NCI-H82 treated with DMSO at 0.1 percent for 48 hours (cell line): ENCODE measurements at regions not wholly inside any gene's neighbourhood (a gene's known extent, or its start where the extent isn't known, plus 50 kb on each side); places are given as distances from the start of the nearest gene placed in this dataset.
A peak's percentile ranks its signal among the peaks of the same experiment; 100 is the strongest.

Source experiments
- DNase-seq: peaks from one replicate; lab custom pipeline; 2025; ENCODE audit not compliant: unreplicated experiment; lab: John Stamatoyannopoulos, UW

GRCh38 chr2:126825316-126825715 lies 73.4 kb upstream of the TEX51 start:
- no peak for DNase-seq

GRCh38 chr2:126826491-126826890 lies 72.2 kb upstream of the TEX51 start:
- DNase-seq = no peak

GRCh38 chr2:126827371-126827770 lies 71.3 kb upstream of the TEX51 start:
- no peak for DNase-seq

- DNase-seq = peak; percentile 93
These were observed 70.6 kb upstream of the TEX51 start for GRCh38 chr2:126828051-126828450.

GRCh38 chr2:126828491-126828890 lies 70.2 kb upstream of the TEX51 start:
- no peak for DNase-seq

- no peak for DNase-seq
These were observed 67.3 kb upstream of the TEX51 start for GRCh38 chr2:126831234-126832005.

- no peak for DNase-seq
These were observed 66.7 kb upstream of the TEX51 start for GRCh38 chr2:126832014-126832413.

GRCh38 chr2:126832757-126833156 lies 65.9 kb upstream of the TEX51 start:
- DNase-seq = no peak

GRCh38 chr2:126834006-126834659 lies 64.6 kb upstream of the TEX51 start:
- no peak for DNase-seq

GRCh38 chr2:126835261-126835660 lies 63.4 kb upstream of the TEX51 start:
- DNase-seq = no peak

GRCh38 chr2:126835831-126836230 lies 62.9 kb upstream of the TEX51 start:
- no peak for DNase-seq

- DNase-seq = no peak
These were observed 61.7 kb upstream of the TEX51 start for GRCh38 chr2:126836761-126837679.

GRCh38 chr2:126837966-126838715 lies 60.5 kb upstream of the TEX51 start:
- DNase-seq = no peak

GRCh38 chr2:126838716-126838985 lies 60.0 kb upstream of the TEX51 start:
- no peak for DNase-seq

GRCh38 chr2:126839796-126840195 lies 58.9 kb upstream of the TEX51 start:
- no peak for DNase-seq

GRCh38 chr2:126843081-126843480 lies 55.6 kb upstream of the TEX51 start:
- no peak for DNase-seq

GRCh38 chr2:126846241-126846640 lies 52.4 kb upstream of the TEX51 start:
- DNase-seq = no peak
